SK-N-MC (cell line): ENCODE measurements at regions not wholly inside any gene's neighbourhood (a gene's known extent, or its start where the extent isn't known, plus 50 kb on each side); places are given as distances from the start of the nearest gene placed in this dataset.

Experiments
- EZH2 ChIP-seq: fragments of 200-600 bp; sonication (generic); IDR thresholded peaks from one replicate; pipeline ENCODE4 v1.6.1; 2017; ENCODE audit warnings: antibody characterized with exemption
- POLR2AphosphoS5 ChIP-seq: IDR thresholded peaks from 2 replicates; pipeline ENCODE4 v1.6.1; 2012; ENCODE audit warnings: mild to moderate bottlenecking, low read depth, low read length, borderline replicate concordance

- no peak for TF ChIP-seq POLR2AphosphoS5
- TF ChIP-seq EZH2, result no peak
These were observed 555.1 kb upstream of the ID2 start for GRCh38 chr2:8126783-8127182.
